Tibial artery (tissue), 4 donors: ENCODE measurements at regions not wholly inside any gene's neighbourhood (a gene's known extent, or its start where the extent isn't known, plus 50 kb on each side); places are given as distances from the start of the nearest gene placed in this dataset.

Experiments used
- DNase-seq, 2 donors: peaks; one replicate each; pipeline ENCODE4 v3.0.0-alpha.2; 2019
- H3K27ac ChIP-seq, 2 donors: fragments of 200-600 bp; sonication (generic) in 1 of 2; 1 replicate in 1 of 2; 2 replicates in 1 of 2; pipeline ENCODE4 v1.5.1; 2018 to 2019; ENCODE audit warnings: mild to moderate bottlenecking in 1 of 2
- H3K27me3 ChIP-seq, 2 donors: fragments of 200-600 bp; sonication (generic) in 1 of 2; one replicate each; pipeline versions ENCODE4 v1.5.1 to v1.6.0; 2016 to 2019
- H3K36me3 ChIP-seq, 3 donors: fragments of 200-600 bp; sonication (generic) in 2 of 3; one replicate each; pipeline ENCODE4 v1.5.1; 2016 to 2019; ENCODE audit warnings: mild to moderate bottlenecking in 2 of 3
- H3K4me1 ChIP-seq, 4 donors: fragments of 200-600 bp; sonication (generic) in 2 of 4; 1 replicate in 3 of 4; 2 replicates in 1 of 4; pipeline ENCODE4 v1.5.1; 2016 to 2019
- H3K4me3 ChIP-seq, 2 donors: fragments of 200-600 bp; sonication (generic) in 1 of 2; 1 replicate in 1 of 2; 2 replicates in 1 of 2; pipeline ENCODE4 v1.5.1; 2018 to 2019; ENCODE audit warnings: mild to moderate bottlenecking in 2 of 2
- H3K9me3 ChIP-seq, 3 donors: fragments of 200-600 bp; sonication (generic) in 1 of 3; one replicate each; pipeline ENCODE4 v1.5.1; 2016 to 2019
- CTCF ChIP-seq, 2 experiments: fragments of 200-600 bp in 1 of 2; fragments of 450-650 bp in 1 of 2; IDR thresholded peaks; one replicate each; pipeline ENCODE4 v1.5.1; 2017 to 2019; ENCODE audit warnings: antibody characterized with exemption in 2 of 2, mild to moderate bottlenecking in 1 of 2, moderate library complexity in 1 of 2
- intact Hi-C: fragments of 100-400 bp; cut with DNase I; formaldehyde crosslinking; loops from one replicate; pipeline ENCODE4 v1.15.0; 2023; ENCODE audit warnings: low total_unique reads

DNA sequence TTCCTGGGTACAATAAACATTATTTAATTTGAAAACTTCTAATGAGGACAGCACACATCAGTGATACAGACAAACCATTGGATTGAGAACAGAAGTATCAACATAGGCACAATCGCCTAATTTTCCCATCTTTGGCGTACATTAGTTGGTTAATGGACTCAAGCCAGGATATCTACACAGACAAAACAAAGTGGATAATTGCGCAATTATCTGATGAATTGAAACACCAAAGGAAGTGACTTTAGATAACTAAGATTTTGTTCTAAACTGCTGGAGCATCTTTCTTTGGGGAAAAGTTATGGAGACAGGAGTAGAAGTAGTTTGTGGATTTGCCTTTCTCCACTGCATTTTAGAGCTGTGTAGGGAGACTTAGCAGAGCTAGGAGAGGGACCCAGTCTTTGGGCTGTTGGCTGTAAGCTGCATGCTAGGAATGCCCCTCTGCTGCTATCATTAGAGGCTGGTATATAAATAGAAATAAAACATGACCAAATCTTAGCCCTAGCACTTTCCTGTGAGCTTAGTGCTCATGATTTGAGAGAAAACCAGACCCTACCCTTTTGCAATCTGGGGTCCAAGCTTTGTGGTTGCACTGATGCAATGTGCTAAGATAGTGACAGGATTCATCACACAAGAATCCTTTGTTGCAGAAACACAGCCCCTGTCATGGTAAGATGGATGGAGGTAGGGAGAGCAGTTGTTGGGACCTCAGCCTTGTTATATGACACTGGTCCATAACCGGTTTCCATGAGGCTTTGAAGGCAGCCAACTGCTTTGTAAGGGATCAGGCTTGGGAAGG is 264.5 kb upstream of the PIK3C3 start:
- Histone ChIP-seq H3K4me1 (no peaks in the 10 kb centered on the region), H3K36me3 (no peaks in the 10 kb centered on the region), H3K27ac (no peak overlapping the region), H3K9me3 (no peaks in the 10 kb centered on the region), H3K27me3 (no peaks in the 10 kb centered on the region), H3K4me3 (no peak overlapping the region)
- TF ChIP-seq CTCF (IDR thresholded peaks at IDR 0.05) = no peak
- intact Hi-C loops = no loop called here
- DNase-seq = no peak

GRCh38 chr18:41687138-41687537 is 267.9 kb upstream of the PIK3C3 start:
- no peak for TF ChIP-seq CTCF (IDR thresholded peaks at IDR 0.05)
- no peaks in the 10 kb centered on the region for H3K9me3 ChIP-seq
- H3K27ac ChIP-seq = no peak overlapping the region
- intact Hi-C loops = no loop called here
- no peak overlapping the region for H3K4me3 ChIP-seq
- no peaks in the 10 kb centered on the region for H3K27me3 ChIP-seq
- H3K36me3 ChIP-seq = no peaks in the 10 kb centered on the region
- H3K4me1 ChIP-seq = no peaks in the 10 kb centered on the region
- DNase-seq = no peak

GRCh38 chr18:41681138-41681880 is 273.7 kb upstream of the PIK3C3 start:
- Histone ChIP-seq H3K4me3 (no peak overlapping the region), H3K27ac (no peak overlapping the region), H3K36me3 (no peaks in the 10 kb centered on the region), H3K9me3 (no peaks in the 10 kb centered on the region), H3K27me3 (no peaks in the 10 kb centered on the region), H3K4me1 (no peaks in the 10 kb centered on the region)
- DNase-seq = no peak
- intact Hi-C loops = no loop called here
- no peak for TF ChIP-seq CTCF (IDR thresholded peaks at IDR 0.05)

- DNase-seq = no peak
- Histone ChIP-seq H3K4me3 (no peak overlapping the region), H3K4me1 (no peaks in the 10 kb centered on the region), H3K36me3 (no peaks in the 10 kb centered on the region), H3K9me3 (no peaks in the 10 kb centered on the region), H3K27ac (no peak overlapping the region), H3K27me3 (no peaks in the 10 kb centered on the region)
- no peak for TF ChIP-seq CTCF (IDR thresholded peaks at IDR 0.05)
- intact Hi-C loops = no loop called here
These were observed 280.5 kb upstream of the PIK3C3 start for GRCh38 chr18:41674506-41674905.

DNA sequence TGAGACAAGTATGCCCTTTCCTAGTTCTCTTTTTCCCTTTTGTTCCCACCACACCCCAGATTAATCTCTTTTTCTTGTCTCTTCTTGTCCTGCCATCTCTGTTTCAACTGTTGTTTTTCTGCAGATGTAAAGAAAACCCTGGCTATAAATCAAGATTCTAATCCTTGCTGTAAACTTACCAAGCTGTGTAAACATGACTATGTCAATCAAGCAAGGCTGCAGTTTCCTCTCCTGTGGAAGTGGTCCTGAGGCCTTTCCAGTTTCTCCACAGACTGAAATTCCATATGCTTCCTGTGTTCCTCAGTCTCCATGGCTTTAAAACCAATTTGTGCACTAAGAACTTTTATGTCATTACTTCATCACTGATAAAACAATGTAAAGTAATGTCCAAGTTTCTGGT is 288.8 kb upstream of the PIK3C3 start:
- no peaks in the 10 kb centered on the region for H3K4me1 ChIP-seq

More for the DNA sequence above, 288.8 kb upstream of the PIK3C3 start:
- no peak overlapping the region for H3K4me3 ChIP-seq
- H3K9me3 ChIP-seq = no peaks in the 10 kb centered on the region
- intact Hi-C loops = no loop called here
- no peaks in the 10 kb centered on the region for H3K27me3 ChIP-seq
- no peak for TF ChIP-seq CTCF (IDR thresholded peaks at IDR 0.05)
- no peak for DNase-seq
- no peak overlapping the region for H3K27ac ChIP-seq
- no peaks in the 10 kb centered on the region for H3K36me3 ChIP-seq
